ENCODE measurements at regions not wholly inside any gene's neighbourhood (a gene's known extent, or its start where the extent isn't known, plus 50 kb on each side); places are given as distances from the start of the nearest gene placed in this dataset.

DNA sequence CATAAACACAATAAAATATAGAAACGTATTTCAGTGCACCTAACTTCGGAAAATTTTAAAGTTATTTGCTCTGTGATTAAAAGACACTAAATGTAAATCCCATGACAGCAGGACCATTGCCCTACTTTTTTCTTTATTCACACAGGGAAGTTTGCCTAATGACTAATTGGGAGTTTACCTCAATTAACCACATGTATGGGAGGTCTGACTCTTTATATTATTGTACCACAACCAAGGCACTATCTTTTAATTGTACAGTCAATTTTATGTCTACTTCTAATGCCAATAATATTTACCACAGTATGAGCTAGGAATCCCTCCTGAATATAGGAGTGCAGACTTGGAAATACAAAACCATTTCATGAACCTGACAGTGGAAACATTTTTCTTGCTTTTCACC, 360.8 kb upstream of the NEGR1 start:
- no peak overlapping the region for H2BK12ac ChIP-seq (ENCODE audit: low read length)
- H3K4ac ChIP-seq (ENCODE audit: low read depth, low read length) = no peak overlapping the region
- H3K9ac ChIP-seq (ENCODE audit: low read length) = no peak overlapping the region
- no peak overlapping the region for H3K18ac ChIP-seq (ENCODE audit: low read length)
- H3K27ac ChIP-seq (ENCODE audit: low read depth, low read length) = no peak overlapping the region
- H4K91ac ChIP-seq (ENCODE audit: low read depth, low read length) = no peak overlapping the region
- H2BK120ac ChIP-seq (ENCODE audit: insufficient read depth, low read length, poor library complexity) = no peak overlapping the region
- no peak overlapping the region for H2AK5ac ChIP-seq (ENCODE audit: low read length)
- no peak overlapping the region for H2AFZ ChIP-seq (ENCODE audit: insufficient read depth, low read length, poor library complexity)
- H3K79me2 ChIP-seq (ENCODE audit: control insufficient read depth, insufficient read depth, low read length, poor library complexity) = no peaks in the 10 kb centered on the region
- H3K4me2 ChIP-seq (ENCODE audit: low read length) = no peak overlapping the region
- H3K79me1 ChIP-seq (ENCODE audit: low read length) = no peaks in the 10 kb centered on the region
- no peaks in the 10 kb centered on the region for H3K27me3 ChIP-seq (ENCODE audit: insufficient read depth, low read length)
- no peak overlapping the region for H3K14ac ChIP-seq (ENCODE audit: low read length)
- no peaks in the 10 kb centered on the region for H3K9me3 ChIP-seq (ENCODE audit: insufficient read depth, low read depth, low read length)
- no peak overlapping the region for H3K4me3 ChIP-seq (ENCODE audit: low read depth, low read length)
- H3K4me1 ChIP-seq (ENCODE audit: control insufficient read depth in 1 of 2, insufficient read depth in 2 of 2, low read length in 2 of 2) = no peaks in the 10 kb centered on the region
- no peak overlapping the region for H4K12ac ChIP-seq (ENCODE audit: low read depth, low read length)
- H3K36me3 ChIP-seq (ENCODE audit: control insufficient read depth in 1 of 2, insufficient read depth in 2 of 2, low read length in 2 of 2) = no peaks in the 10 kb centered on the region
- no peak overlapping the region for H3K23ac ChIP-seq (ENCODE audit: low read length)
- DNase-seq = no peak
- no peak overlapping the region for H2BK5ac ChIP-seq (ENCODE audit: low read depth, low read length, poor library complexity)
- H4K8ac ChIP-seq (ENCODE audit: low read depth, low read length) = no peak overlapping the region
- no CpG with 5 or more reads among the region's 2 CpGs for WGBS (ENCODE audit: extremely low coverage, insufficient coverage, insufficient read length)

DNA sequence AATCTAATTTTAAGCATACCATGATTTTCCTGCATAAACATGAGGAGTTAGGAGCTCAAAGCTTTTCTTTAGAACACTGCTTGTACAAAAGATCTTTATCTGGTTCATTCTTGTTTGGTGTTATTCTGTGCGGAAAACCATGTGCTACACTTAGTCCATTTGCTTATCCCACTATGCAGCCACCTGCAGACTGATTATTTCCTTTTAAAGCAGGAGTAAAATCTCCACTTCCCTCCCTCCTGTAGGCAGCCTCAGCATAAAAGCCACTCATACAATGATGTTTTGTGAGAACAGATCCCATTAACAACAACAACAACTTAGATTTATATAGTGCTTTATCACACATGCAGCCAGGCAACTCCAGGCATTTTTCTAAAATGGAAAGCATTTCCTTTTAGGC, 355.3 kb upstream of the NEGR1 start:
- Histone ChIP-seq H3K27ac (ENCODE audit: low read depth, low read length) (no peak overlapping the region), H4K91ac (ENCODE audit: low read depth, low read length) (no peak overlapping the region), H3K4me2 (ENCODE audit: low read length) (no peak overlapping the region), H4K8ac (ENCODE audit: low read depth, low read length) (no peak overlapping the region), H3K4me3 (ENCODE audit: low read depth, low read length) (no peak overlapping the region), H4K12ac (ENCODE audit: low read depth, low read length) (no peak overlapping the region), H2AFZ (ENCODE audit: insufficient read depth, low read length, poor library complexity) (no peak overlapping the region), H3K14ac (ENCODE audit: low read length) (no peak overlapping the region), H3K4me1 (ENCODE audit: control insufficient read depth in 1 of 2, insufficient read depth in 2 of 2, low read length in 2 of 2) (no peaks in the 10 kb centered on the region), H3K9ac (ENCODE audit: low read length) (no peak overlapping the region), H3K23ac (ENCODE audit: low read length) (no peak overlapping the region), H3K27me3 (ENCODE audit: insufficient read depth, low read length) (no peaks in the 10 kb centered on the region), H2BK5ac (ENCODE audit: low read depth, low read length, poor library complexity) (no peak overlapping the region), H3K4ac (ENCODE audit: low read depth, low read length) (no peak overlapping the region), H3K79me1 (ENCODE audit: low read length) (no peaks in the 10 kb centered on the region), H2AK5ac (ENCODE audit: low read length) (no peak overlapping the region), H3K9me3 (ENCODE audit: insufficient read depth, low read depth, low read length) (no peaks in the 10 kb centered on the region), H2BK12ac (ENCODE audit: low read length) (no peak overlapping the region), H3K79me2 (ENCODE audit: control insufficient read depth, insufficient read depth, low read length, poor library complexity) (no peaks in the 10 kb centered on the region), H2BK120ac (ENCODE audit: insufficient read depth, low read length, poor library complexity) (no peak overlapping the region), H3K18ac (ENCODE audit: low read length) (no peak overlapping the region), H3K36me3 (ENCODE audit: control insufficient read depth in 1 of 2, insufficient read depth in 2 of 2, low read length in 2 of 2) (no peaks in the 10 kb centered on the region)
- WGBS (ENCODE audit: extremely low coverage, insufficient coverage, insufficient read length) = no CpG with 5 or more reads among the region's 1 CpG
- DNase-seq = no peak

DNA sequence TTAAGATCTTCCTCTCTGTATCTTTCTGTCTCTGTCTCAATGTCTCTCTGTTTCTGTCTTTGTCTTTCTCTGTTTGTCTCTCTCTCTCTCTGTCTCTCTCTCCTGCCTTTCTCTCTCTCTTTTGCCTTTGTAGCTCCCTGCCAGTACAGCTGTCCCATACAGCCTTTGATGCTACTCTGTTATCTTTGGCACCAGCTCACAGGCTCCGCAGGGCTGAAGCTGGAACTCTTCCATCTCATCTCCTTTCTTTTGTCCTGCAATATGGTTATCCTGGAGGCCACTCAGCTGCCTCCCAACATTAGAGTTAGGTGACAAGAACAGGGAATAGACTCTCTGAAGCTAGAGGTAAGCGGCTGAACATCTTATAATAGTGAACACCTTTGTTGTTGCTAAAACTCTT, 354.3 kb upstream of the NEGR1 start:
- Histone ChIP-seq H3K27ac (ENCODE audit: low read depth, low read length) (no peak overlapping the region), H2BK12ac (ENCODE audit: low read length) (no peak overlapping the region), H3K4me1 (ENCODE audit: control insufficient read depth in 1 of 2, insufficient read depth in 2 of 2, low read length in 2 of 2) (no peaks in the 10 kb centered on the region), H3K23ac (ENCODE audit: low read length) (no peak overlapping the region), H3K9me3 (ENCODE audit: insufficient read depth, low read depth, low read length) (no peaks in the 10 kb centered on the region), H4K91ac (ENCODE audit: low read depth, low read length) (no peak overlapping the region), H4K12ac (ENCODE audit: low read depth, low read length) (no peak overlapping the region), H3K4me3 (ENCODE audit: low read depth, low read length) (no peak overlapping the region), H3K18ac (ENCODE audit: low read length) (no peak overlapping the region), H3K79me2 (ENCODE audit: control insufficient read depth, insufficient read depth, low read length, poor library complexity) (no peaks in the 10 kb centered on the region), H2AFZ (ENCODE audit: insufficient read depth, low read length, poor library complexity) (no peak overlapping the region), H2BK120ac (ENCODE audit: insufficient read depth, low read length, poor library complexity) (no peak overlapping the region), H3K9ac (ENCODE audit: low read length) (no peak overlapping the region), H2AK5ac (ENCODE audit: low read length) (no peak overlapping the region), H4K8ac (ENCODE audit: low read depth, low read length) (no peak overlapping the region), H3K27me3 (ENCODE audit: insufficient read depth, low read length) (no peaks in the 10 kb centered on the region), H3K79me1 (ENCODE audit: low read length) (no peaks in the 10 kb centered on the region), H3K36me3 (ENCODE audit: control insufficient read depth in 1 of 2, insufficient read depth in 2 of 2, low read length in 2 of 2) (no peaks in the 10 kb centered on the region), H3K14ac (ENCODE audit: low read length) (no peak overlapping the region), H2BK5ac (ENCODE audit: low read depth, low read length, poor library complexity) (no peak overlapping the region), H3K4ac (ENCODE audit: low read depth, low read length) (no peak overlapping the region), H3K4me2 (ENCODE audit: low read length) (no peak overlapping the region)
- no CpG with 5 or more reads among the region's 2 CpGs for WGBS (ENCODE audit: extremely low coverage, insufficient coverage, insufficient read length)
- no peak for DNase-seq

DNA sequence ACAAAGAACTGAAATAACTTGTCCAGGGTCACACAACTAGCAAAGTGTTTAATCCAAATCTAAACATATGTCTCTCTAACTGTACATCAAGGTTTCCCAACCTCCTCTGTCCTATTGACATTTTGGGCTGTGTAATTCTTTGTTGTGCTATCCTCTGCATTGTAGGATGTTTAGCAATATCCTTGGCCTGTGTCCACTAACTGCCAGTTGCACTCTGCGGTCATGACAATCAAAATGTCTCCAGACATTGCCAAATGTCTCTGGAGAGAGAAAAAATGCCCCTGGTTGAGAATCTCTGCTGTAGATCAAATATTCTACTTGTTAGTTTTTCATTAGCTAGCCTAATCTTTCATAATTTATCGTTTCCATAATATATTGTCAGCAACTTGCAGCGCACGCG, 353.4 kb upstream of the NEGR1 start:
- no peak overlapping the region for H3K9ac ChIP-seq (ENCODE audit: low read length)
- H4K12ac ChIP-seq (ENCODE audit: low read depth, low read length) = no peak overlapping the region
- H3K18ac ChIP-seq (ENCODE audit: low read length) = no peak overlapping the region
- H3K27me3 ChIP-seq (ENCODE audit: insufficient read depth, low read length) = no peaks in the 10 kb centered on the region
- no peak overlapping the region for H2AFZ ChIP-seq (ENCODE audit: insufficient read depth, low read length, poor library complexity)
- no peak overlapping the region for H2BK120ac ChIP-seq (ENCODE audit: insufficient read depth, low read length, poor library complexity)
- no peak overlapping the region for H3K4me3 ChIP-seq (ENCODE audit: low read depth, low read length)
- no peaks in the 10 kb centered on the region for H3K4me1 ChIP-seq (ENCODE audit: control insufficient read depth in 1 of 2, insufficient read depth in 2 of 2, low read length in 2 of 2)
- no peaks in the 10 kb centered on the region for H3K9me3 ChIP-seq (ENCODE audit: insufficient read depth, low read depth, low read length)
- no peaks in the 10 kb centered on the region for H3K79me1 ChIP-seq (ENCODE audit: low read length)
- H3K27ac ChIP-seq (ENCODE audit: low read depth, low read length) = no peak overlapping the region
- no CpG with 5 or more reads among the region's 5 CpGs for whole genome bisulfite sequencing (ENCODE audit: extremely low coverage, insufficient coverage, insufficient read length)
- H3K4me2 ChIP-seq (ENCODE audit: low read length) = no peak overlapping the region
- H4K8ac ChIP-seq (ENCODE audit: low read depth, low read length) = no peak overlapping the region
- H2AK5ac ChIP-seq (ENCODE audit: low read length) = no peak overlapping the region
- no peaks in the 10 kb centered on the region for H3K36me3 ChIP-seq (ENCODE audit: control insufficient read depth in 1 of 2, insufficient read depth in 2 of 2, low read length in 2 of 2)
- no peak overlapping the region for H2BK12ac ChIP-seq (ENCODE audit: low read length)
- H4K91ac ChIP-seq (ENCODE audit: low read depth, low read length) = no peak overlapping the region
- H3K79me2 ChIP-seq (ENCODE audit: control insufficient read depth, insufficient read depth, low read length, poor library complexity) = no peaks in the 10 kb centered on the region
- H3K23ac ChIP-seq (ENCODE audit: low read length) = no peak overlapping the region
- H3K4ac ChIP-seq (ENCODE audit: low read depth, low read length) = no peak overlapping the region
- H3K14ac ChIP-seq (ENCODE audit: low read length) = no peak overlapping the region
- no peak overlapping the region for H2BK5ac ChIP-seq (ENCODE audit: low read depth, low read length, poor library complexity)
- DNase-seq = no peak
